ENCODE measurements at regions not wholly inside any gene's neighbourhood (a gene's known extent, or its start where the extent isn't known, plus 50 kb on each side); places are given as distances from the start of the nearest gene placed in this dataset.

GRCh38 chr2:2723064-2723463 lies 392.0 kb upstream of the MYT1L start:
- TF ChIP-seq YY1 (IDR thresholded peaks at IDR 0.05; ENCODE audit: insufficient read depth, insufficient read length) (no peak), ZNF274 (IDR thresholded peaks at IDR 0.05; ENCODE audit: low read depth, low read length) (no peak)

Measured in NT2/D1 (cell line).